ENCODE measurements at regions not wholly inside any gene's neighbourhood (a gene's known extent, or its start where the extent isn't known, plus 50 kb on each side); places are given as distances from the start of the nearest gene placed in this dataset.

DNA sequence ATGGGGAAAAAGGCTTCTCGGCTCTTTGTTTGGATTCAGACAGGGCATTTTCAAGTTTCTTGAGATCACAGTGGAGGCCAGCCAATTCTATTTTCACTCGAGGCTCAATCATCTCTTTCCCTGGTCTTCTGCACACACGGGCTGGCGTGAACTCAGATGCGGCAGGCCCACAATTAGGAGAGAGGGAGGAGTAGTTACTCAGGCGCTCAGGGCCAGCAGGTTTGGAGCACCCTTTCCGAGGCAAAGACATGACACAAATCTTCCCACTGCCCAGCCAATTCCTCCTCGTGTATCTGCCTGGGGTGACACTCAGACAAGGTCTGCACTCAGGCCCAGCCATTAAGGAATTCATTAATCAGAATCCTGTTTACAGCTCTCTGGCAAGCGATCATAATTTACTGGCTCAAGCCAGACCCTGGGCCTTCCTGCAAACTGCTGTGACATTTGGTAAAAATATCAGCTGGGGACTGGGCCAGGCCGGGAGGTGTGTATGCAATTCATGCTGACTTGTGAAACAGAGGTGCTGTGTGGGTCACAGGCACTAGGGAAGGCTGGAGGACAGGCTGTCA is 68.1 kb upstream of the TLE3 start:
- TF ChIP-seq GATA2 (IDR thresholded peaks at IDR 0.05; ENCODE audit: low read depth, low read length) (no peak), GATA3 (IDR thresholded peaks at IDR 0.05; ENCODE audit: low read depth, low read length) (no peak)
